GM12874 (cell line): ENCODE measurements at regions not wholly inside any gene's neighbourhood (a gene's known extent, or its start where the extent isn't known, plus 50 kb on each side); places are given as distances from the start of the nearest gene placed in this dataset.
A peak's percentile ranks its signal among the peaks of the same experiment; 100 is the strongest.

ENCODE experiments used
- TF ChIP-seq, protein P1 (sequence below): IDR thresholded peaks from 2 replicates; pipeline ENCODE4 v1.5.1; 2011; ENCODE audit warnings: low read depth, mild to moderate bottlenecking, control low read depth, low read length, moderate library complexity; ENCODE audit not compliant: insufficient read depth

- TF ChIP-seq, protein P1, sequence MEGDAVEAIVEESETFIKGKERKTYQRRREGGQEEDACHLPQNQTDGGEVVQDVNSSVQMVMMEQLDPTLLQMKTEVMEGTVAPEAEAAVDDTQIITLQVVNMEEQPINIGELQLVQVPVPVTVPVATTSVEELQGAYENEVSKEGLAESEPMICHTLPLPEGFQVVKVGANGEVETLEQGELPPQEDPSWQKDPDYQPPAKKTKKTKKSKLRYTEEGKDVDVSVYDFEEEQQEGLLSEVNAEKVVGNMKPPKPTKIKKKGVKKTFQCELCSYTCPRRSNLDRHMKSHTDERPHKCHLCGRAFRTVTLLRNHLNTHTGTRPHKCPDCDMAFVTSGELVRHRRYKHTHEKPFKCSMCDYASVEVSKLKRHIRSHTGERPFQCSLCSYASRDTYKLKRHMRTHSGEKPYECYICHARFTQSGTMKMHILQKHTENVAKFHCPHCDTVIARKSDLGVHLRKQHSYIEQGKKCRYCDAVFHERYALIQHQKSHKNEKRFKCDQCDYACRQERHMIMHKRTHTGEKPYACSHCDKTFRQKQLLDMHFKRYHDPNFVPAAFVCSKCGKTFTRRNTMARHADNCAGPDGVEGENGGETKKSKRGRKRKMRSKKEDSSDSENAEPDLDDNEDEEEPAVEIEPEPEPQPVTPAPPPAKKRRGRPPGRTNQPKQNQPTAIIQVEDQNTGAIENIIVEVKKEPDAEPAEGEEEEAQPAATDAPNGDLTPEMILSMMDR = peak; percentile 41
These were observed 98.0 kb downstream of the NPY start for GRCh38 chr7:24381894-24382505.

GRCh38 chr7:24383055-24383454 lies 99.1 kb downstream of the NPY start:
- TF ChIP-seq, protein P1 = no peak

- TF ChIP-seq, protein P1 = no peak
These were observed 100.5 kb downstream of the NPY start for GRCh38 chr7:24384362-24385030.

DNA sequence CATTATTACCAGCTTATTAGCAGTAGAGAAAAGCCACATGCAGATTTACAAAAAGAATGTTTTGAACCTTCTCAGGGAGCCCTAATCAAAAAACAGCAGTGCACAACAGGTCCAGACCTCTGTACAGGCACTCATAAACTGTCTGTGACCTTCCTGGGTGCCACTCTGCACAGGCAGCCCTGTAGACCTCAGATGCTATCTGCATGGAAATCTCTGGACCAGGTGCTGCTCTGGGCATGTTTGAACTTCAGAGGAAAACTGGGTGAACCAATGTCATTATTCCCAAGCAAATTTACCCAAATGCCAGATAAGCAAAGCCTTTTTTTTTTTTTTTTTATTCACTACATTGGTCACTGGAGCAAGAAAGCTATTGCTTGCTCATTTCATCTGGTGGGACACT lies 104.2 kb downstream of the NPY start:
- TF ChIP-seq, protein P1 = no peak

DNA sequence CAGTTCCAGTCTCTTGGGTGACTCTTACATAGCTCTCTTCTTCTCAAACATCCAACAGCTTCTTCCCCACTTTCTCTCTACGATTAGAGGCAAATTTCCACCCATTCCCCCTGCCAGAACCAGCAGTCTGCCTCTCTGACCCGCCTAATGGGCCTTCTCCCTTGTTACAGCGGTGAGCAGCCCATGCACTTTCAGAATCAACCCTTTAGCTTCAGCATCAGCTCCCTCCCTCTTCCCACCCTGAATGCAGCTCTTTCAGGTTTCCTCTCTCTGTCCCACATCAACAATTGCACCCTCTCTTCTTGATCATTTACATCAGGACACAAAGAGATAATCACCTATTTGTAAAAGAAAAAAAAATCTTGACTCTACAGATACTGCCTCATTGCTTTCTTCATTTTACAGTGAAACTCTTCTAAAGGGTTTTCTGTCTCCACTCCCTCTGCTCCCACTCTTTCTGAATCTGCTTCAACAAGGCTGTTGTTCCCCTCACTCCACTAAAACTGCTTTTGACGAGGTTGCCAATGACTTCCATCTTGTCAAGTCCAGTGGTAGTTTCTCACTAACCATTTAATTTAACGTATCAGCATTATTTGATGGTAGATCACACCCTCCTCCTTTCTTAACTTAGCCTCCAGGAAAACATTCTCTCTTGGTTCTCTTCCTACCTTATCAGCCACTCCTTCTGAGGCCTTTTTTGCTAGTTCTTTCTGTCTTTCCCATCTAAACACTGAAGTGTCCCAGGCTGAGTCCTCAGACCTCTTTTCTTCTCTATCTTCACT lies 106.6 kb downstream of the NPY start:
- TF ChIP-seq, protein P1 = no peak

DNA sequence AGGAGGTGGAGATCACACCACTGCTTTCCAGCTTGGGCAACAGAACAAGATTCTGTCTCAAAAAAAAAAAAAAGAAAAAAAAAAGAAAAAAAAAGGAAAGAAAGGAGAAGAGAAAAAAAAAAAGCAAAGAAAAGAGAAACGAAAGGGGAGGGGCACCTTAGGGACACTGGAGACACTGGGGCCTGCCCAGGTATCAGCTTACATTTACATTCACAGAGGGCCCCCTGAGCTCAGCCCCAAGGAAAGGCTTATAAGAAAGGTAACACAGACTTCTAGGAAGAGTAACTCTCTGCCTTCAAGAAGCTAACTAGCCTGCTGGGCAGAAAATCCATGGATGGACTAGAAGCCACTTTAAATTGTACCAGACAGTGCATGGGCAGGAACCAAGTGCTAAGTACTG lies 108.8 kb downstream of the NPY start:
- TF ChIP-seq, protein P1 = no peak

GRCh38 chr7:24395512-24395911 lies 111.5 kb downstream of the NPY start:
- TF ChIP-seq, protein P1 = no peak
